GM13977 (cell line): ENCODE measurements at regions not wholly inside any gene's neighbourhood (a gene's known extent, or its start where the extent isn't known, plus 50 kb on each side); places are given as distances from the start of the nearest gene placed in this dataset.

Source experiments
- DNase-seq: peaks from one replicate; pipeline ENCODE4 v3.0.0; 2012; ENCODE audit warnings: low spot score
- in situ Hi-C: fragments of 300-500 bp; cut with MboI; formaldehyde crosslinking; loops from one replicate; pipeline ENCODE4 v1.12.0; 2022; ENCODE audit warnings: low sequenced_read_pairs, low pct_unique_long_range_greater_than_20kb, mixed read lengths, inconsistent platforms; ENCODE audit not compliant: unreplicated experiment
- TF ChIP-seq, protein P1 (sequence below): IDR thresholded peaks from 2 replicates; pipeline ENCODE4 v1.5.1; 2012; ENCODE audit warnings: mild to moderate bottlenecking, control low read depth; ENCODE audit not compliant: insufficient read depth; ENCODE audit errors: extremely low read depth, missing control alignments

DNA sequence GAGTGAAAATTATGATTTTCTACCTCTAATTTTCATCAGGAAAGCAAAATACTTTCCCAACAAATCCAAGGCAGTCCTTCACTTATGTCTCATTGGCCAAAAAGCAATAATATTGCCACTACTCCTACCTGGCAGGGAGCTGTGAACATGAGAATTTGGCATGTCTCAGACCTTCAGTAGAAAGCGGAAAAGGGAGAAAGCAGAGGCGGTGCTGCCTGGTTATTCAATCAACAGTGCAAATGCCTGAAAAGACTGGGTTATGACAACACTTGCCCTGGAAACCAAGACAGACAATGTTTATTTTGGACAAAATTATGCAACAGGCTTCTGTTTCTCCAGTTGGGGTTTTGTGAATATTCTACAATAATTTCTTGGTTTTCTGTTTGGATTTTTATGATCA, 194.4 kb downstream of the TAF11L14 start:
- in situ Hi-C loops = no loop called here
- TF ChIP-seq, protein P1, sequence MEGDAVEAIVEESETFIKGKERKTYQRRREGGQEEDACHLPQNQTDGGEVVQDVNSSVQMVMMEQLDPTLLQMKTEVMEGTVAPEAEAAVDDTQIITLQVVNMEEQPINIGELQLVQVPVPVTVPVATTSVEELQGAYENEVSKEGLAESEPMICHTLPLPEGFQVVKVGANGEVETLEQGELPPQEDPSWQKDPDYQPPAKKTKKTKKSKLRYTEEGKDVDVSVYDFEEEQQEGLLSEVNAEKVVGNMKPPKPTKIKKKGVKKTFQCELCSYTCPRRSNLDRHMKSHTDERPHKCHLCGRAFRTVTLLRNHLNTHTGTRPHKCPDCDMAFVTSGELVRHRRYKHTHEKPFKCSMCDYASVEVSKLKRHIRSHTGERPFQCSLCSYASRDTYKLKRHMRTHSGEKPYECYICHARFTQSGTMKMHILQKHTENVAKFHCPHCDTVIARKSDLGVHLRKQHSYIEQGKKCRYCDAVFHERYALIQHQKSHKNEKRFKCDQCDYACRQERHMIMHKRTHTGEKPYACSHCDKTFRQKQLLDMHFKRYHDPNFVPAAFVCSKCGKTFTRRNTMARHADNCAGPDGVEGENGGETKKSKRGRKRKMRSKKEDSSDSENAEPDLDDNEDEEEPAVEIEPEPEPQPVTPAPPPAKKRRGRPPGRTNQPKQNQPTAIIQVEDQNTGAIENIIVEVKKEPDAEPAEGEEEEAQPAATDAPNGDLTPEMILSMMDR = no peak

GRCh38 chr5:17829456-17829855, 195.2 kb downstream of the TAF11L14 start:
- in situ Hi-C loops = no loop called here
- TF ChIP-seq, protein P1 = no peak
- no peak for DNase-seq

More for the DNA sequence above, 194.4 kb downstream of the TAF11L14 start:
- DNase-seq = no peak

DNA sequence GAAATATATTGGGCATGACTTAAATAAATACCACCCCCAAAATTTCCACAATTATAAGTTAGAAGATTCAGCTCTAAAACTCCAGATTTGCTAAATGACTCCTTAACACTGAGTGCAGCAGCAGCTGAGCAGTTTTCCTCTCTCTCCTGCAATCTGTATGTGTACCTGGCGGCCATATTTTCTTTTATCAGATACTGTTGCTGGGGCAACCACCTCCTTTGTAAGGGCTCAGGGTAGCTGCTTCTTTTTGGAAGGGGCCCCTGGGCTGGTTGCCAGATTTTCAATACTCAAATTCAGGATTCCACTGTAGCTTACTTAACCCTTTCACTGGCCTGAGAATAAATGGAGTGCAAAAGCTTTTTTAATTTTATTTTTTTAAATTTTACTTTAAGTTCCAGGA, 197.0 kb downstream of the TAF11L14 start:
- no peak for DNase-seq
- in situ Hi-C loops = no loop called here

DNA sequence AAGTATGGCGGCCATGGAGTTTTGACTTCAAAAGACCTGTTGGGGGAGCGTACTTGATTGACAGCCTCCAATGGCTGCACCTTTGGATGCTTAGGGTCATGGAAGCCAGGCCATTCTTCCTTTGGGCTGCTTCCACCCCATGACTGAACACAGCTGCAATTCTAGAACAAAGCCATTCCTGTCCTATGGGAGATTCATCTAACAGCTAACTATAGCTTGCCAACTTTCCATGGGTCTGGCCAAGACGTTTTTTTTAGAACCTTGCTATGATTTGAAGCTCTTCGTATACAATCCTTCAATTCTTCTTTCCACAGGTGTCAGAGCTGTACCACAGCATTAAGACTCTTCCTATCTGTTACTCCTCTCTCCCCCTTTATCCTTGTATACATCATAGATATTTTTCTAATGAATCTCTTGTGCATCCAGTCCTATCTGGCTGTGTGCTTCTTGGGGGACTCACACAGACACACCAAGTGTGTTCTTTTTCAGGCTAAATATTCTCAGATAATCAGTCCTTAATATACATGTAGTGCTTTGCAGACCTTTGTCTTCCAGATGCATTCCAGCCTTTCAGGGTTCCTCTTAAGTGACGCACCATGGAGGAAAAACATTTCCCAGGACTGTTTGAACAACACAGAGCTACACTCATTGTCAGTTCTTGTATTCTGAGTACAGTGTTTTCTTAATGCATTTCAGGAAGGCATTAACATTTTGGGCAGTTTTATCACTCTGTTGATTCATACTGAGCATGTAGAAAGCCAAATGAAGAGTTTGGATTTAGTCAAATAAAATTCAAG, 198.9 kb downstream of the TAF11L14 start:
- TF ChIP-seq, protein P1 = no peak
- in situ Hi-C loops = no loop called here
- no peak for DNase-seq

More for the DNA sequence above, 197.0 kb downstream of the TAF11L14 start:
- TF ChIP-seq, protein P1 = no peak

GRCh38 chr5:17837757-17838156, 203.5 kb downstream of the TAF11L14 start:
- TF ChIP-seq, protein P1 = no peak
- in situ Hi-C loops = no loop called here
- DNase-seq = no peak

GRCh38 chr5:17838469-17838868, 204.2 kb downstream of the TAF11L14 start:
- in situ Hi-C loops = no loop called here
- no peak for DNase-seq

More at GRCh38 chr5:17838469-17838868, 204.2 kb downstream of the TAF11L14 start:
- TF ChIP-seq, protein P1 = no peak
